Left cardiac atrium (tissue), 4 donors: ENCODE measurements at regions not wholly inside any gene's neighbourhood (a gene's known extent, or its start where the extent isn't known, plus 50 kb on each side); places are given as distances from the start of the nearest gene placed in this dataset.
A peak's percentile ranks its signal among the peaks of the same experiment; 100 is the strongest.
"Not testable (repeated sequence)": the region's sequence is repeated elsewhere in the genome, so short reads cannot be mapped to it uniquely, and the experiment has no call there.

Experiments used
- ATAC-seq, 2 donors: fragments of 200-7000 bp; cut with Tn5 transposase; one replicate each; pipeline ENCODE4 v1.9.1; 2020; ENCODE audit warnings: mild to moderate bottlenecking in 2 of 2, moderate library complexity in 2 of 2
- DNase-seq: peaks from one replicate; pipeline ENCODE4 v3.0.0-alpha.2; 2020
- intact Hi-C, 2 donors: fragments of 100-400 bp; cut with DNase I; formaldehyde crosslinking; loops; one replicate each; pipeline versions ENCODE4 v1.14.1 to v1.15.1; 2022 to 2023
- donor health status: DM: no; HTN: yes; CAD: no.
- donor health status: DM: no; HTN: yes; CAD: no; lungs with severe emphysema.
- donor health status: DM: yes; HTN: yes; CAD: no.
- donor health status: Dilated cardiomyopathy.

DNA sequence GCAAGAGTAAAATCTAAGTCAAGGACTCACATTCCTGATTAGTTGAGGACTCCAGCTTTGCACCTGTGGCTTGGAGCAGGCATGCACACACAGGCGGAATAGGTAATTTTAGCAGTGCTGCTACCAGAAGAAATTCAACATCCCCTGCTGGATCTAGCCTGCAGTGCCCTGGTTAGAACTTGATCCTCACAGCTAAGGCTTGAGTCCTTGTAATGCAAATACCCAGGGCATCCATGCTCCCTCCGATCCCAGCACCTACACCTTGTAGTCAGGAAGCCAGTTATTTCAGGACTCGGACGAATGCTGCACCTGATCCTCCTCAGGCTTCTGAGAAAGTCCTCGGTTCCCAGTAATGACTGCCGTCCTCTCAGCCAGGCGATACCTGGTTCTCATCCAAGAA, 309.0 kb upstream of the AMIGO2 start:
- DNase-seq, result no peak
- intact Hi-C loops, result no loop called here
- no peak for ATAC-seq

DNA sequence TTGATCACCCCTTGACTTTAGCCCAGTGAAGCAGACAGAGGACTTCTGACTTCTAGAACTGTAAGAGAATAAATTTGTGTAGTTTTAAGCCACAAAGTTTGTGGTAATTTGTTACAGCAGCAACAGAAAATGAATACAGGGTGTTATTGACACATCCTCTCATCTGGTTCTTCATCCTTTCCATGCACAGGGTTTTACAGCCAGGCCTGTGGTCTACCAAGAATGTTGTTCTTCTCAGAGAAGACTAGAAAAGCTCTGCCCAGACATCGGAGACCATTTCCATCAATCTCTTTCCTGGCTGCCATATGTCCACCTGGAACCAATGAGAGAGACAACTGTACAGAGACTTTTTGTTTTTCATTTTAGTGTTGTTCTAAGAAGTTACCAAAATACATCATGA, 308.2 kb upstream of the AMIGO2 start:
- no peak for ATAC-seq
- intact Hi-C loops, result no loop called here
- DNase-seq, result no peak

DNA sequence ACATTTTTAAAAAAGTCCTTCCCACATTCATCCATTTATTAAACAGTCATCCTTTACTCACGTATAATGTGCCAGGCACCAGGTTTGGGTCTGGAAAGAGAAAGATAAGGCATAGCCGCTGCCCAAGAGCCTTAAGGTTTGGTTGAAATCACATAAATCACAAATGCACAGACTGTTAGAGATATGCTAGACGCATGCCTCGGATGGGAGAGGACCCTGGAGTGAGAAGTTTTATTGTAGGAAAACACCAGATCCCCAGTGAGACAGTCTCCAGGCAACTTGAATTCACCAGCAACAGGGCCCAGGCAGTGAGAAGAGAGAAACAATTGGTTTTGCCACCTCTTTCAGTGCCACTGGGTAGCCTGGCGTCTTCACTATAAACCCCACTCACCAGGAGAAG, 305.9 kb upstream of the AMIGO2 start:
- DNase-seq (no peak), ATAC-seq (peak in 1 of 2 donors; percentile 68)
- intact Hi-C loops, result no loop called here

DNA sequence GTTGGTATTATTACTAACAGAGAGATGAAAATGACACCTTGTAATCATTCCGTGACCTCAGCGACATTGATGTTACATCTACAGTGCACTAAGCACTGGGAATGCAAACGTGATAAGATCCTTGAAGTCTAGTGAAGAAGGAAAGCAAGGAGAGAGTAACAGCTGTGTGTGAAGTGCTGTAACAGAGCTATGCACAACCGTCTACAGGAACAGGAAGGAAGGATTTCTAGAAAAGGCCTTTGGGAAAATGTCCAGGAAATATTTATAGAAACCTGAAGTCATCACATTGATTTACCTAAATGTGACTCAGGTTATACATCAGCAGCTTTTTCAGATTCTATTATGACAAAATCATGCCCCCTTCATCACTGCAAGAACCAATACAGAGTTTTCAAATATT, 304.2 kb upstream of the AMIGO2 start:
- intact Hi-C loops, result no loop called here
- ATAC-seq, result peak in 1 of 2 donors; percentile 79

DNA sequence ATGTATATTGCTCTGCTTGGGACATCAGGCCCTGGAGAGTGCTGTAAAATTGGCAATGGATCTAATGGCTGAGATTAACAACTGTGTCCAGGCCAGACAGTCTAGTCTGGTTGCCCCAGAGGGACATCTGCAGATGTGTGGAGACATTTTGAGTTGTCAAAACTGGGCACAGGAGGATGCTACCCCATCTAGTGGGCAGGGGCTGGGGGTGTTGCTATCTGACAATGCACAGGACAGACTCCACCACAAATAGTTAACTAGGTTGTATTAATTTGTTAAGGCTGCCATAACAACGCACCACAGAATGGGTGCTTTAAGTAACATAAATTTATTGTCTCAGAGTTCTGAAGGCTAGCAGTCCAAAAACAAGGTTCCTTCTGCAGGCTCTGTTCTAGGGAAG, 302.5 kb upstream of the AMIGO2 start:
- no peak for ATAC-seq
- intact Hi-C loops, result no loop called here

More for the DNA sequence above, 304.2 kb upstream of the AMIGO2 start:
- DNase-seq, result no peak

DNA sequence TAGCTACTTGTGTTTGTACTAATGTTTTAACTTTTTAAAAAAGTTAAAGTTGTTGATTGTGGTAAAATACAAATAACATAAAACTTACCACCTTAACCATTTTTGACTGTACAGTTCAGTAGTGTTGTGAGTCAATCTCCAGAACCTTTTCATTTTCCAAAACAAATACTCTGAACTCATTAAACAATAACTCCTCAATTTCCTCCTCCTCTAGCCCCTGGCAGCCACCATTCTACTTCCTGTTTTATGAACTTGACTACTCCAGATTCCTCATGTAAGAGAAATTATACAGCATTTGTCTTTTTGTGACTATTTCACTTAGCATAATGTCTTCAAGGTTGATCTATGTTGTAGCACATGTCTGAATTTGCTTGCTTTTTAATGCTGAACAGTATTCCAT, 299.1 kb upstream of the AMIGO2 start:
- ATAC-seq (no peak), DNase-seq (no peak)
- intact Hi-C loops, result no loop called here

More for the DNA sequence above, 302.5 kb upstream of the AMIGO2 start:
- DNase-seq, result no peak

DNA sequence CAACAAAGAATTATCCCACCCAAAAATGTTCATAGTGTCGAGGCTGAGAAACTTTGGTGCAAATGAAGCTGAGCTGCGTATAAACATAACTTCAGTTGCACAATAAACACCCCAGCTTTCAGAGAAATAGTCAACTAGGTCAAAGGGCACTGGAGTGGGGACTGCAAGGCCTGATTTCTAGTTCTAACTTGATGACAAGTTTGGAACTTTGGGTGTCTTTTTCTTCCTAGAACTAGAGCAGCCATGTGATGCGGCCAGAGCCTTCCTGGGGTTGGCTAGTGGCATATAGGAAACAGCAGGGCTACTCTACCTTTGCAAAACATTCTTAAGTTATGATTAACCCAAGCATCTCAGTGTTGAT, 298.4 kb upstream of the AMIGO2 start:
- peak in 1 of 2 donors; percentile 19 for ATAC-seq
- intact Hi-C loops, result no loop called here
- DNase-seq, result no peak

DNA sequence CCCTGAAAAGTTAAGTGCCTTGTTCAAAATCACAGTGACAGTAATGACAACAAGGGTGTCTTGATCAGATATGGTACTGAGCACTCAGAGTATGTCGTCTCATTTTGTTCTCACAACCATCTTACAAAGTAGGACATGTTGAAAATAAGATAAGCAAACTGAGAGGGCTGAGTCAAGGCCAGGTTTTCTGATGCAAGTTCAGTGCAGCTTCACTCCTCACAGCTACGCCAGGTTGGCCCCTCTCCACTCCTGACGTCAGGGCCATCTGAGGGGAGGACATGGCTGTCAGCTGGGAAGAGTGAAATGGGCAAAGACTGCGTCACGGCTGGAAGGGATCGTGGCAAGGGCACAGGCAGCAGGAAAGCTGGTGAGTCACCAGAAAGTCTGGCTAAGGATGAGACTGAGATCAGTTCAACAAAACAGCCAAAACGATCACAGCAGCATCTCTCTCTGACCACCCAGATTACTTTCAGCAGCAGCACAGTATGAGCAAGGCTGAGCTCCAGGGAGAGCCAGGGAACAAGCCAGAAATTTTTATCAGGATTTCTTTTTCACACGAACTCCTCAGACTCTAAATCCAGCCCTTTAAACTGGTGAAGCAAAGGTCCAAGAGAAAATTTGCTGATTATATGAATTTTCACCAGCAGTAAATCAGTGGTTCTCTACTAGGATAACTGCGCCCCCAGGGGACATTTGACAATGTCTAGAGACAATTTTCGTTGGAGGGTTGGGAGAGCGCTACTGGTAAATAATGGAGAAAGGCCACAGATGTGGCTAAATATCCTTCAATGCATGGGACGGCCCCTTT, 297.9 kb upstream of the AMIGO2 start:
- intact Hi-C loops, result no loop called here
- DNase-seq, result peak; percentile 98
- ATAC-seq, result peak; percentile 98 to 99

DNA sequence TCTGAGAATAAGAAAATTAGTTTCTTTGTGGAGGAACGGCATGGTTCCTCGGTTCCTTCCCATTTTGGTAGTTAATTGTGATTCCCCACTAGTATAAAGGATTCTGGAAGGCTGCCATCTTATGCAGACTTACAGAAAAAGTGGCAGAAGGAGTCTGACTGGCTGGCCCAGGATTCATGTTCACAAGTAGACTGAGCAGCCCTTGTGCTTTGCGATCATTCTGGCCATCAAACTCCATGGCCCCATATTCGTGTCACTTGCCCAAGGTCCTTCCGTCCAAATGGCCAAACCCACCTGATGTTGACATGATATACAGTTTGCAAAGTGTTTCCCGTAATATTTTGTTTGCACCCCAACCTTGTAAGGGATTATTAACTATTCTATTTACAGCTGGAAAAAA, 297.2 kb upstream of the AMIGO2 start:
- DNase-seq (no peak), ATAC-seq (peak in 1 of 2 donors; percentile 3)
- intact Hi-C loops, result no loop called here

DNA sequence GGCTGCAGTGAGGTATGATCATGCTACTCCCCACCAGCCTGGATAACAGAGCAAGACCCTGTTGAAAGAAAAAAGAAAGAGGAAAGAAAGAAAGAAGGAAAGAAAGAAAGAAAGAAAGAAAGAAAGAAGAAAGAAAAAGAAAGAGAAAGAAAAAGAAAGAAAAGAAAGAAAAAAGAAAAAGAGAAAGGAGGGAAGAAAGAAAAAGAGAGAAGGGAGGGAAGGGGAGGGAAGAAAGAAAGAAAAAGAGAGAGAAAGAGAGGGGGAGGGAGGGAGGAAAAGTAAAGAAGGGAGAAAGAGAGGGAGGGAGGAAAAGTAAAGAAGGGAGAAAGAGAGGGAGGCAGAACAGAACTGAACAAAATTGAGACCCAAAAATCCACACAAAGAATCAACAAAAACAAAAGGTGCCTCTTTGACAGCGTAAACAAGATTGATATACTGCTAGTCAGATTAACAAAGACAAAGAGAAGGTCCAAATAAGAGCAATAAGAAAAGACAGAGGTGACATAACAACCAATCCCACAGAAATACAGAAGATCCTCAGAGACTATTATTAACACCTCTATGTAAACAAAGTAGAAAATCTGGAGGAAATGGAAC, 293.9 kb upstream of the AMIGO2 start:
- intact Hi-C loops, result no loop called here
- no peak for ATAC-seq
- no peak for DNase-seq

DNA sequence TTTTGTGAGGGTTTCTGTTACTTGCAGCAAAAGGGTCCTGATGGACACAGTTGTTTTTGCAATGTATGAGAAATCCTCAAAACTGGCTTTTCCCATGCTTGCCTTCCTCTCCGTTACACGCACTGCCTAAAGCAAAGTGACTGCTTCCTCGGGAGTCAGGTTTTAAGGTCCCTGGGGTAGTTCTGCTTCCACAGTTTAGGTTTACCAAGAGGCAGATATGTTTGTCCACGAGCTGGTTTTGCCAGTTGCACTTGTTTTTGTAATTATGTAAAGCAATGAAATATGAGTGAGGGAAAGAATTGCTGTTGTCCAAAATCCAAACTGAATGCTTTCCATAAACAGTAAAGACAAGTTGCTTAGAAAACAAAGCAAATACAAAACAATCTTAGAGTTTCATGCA, 290.7 kb upstream of the AMIGO2 start:
- DNase-seq (no peak), ATAC-seq (no peak)
- intact Hi-C loops, result no loop called here

DNA sequence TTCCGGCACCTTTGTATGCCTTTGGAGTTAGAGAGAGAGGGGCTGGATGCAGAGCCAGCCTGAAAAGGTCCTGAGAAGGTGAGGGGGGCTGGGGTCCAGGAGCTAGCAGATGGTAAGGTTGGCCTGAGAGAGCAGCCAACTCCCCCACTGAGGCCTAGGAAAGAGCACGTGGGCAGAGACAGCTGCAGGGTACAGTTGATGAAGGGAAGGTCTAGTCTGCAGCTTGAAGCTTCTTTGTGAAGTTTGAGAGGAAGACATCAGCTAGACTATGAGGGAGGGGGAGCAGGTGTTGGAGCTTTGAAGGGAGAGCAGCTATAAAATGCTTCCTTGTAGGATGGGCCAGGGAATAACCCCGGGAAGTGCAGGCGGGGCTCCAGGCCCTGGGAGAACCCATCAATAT, 289.3 kb upstream of the AMIGO2 start:
- intact Hi-C loops, result no loop called here
- no peak for DNase-seq
- ATAC-seq, result no peak

DNA sequence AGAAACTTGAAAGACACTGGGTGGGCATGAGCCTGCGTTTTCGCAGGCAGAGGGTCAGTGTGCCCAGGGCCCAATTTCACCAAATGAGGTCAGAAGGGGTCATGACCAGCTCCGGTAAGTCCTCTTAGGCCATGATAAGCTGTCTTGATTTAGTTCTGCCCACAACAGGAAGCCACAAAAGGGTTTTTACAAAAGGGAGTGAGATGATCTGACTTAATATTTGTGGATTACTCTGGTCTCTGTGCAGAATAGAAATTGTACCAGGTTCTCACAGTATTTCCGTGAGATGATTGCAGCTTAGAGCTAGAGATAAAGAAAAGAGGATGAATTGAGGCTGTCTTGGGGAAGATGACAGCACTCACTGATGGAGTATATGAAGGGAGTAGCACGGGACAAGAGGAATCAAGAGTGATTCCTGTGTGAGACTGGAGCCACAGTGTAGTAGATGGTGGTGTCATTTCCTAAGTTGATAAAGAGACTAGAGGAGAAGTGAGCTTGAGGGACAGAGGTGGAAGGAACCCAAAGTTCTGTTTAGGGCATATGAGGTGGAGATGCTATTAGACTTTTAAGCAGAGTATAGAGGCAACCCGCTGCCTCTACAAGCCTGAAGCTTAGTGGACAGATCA, 288.3 kb upstream of the AMIGO2 start:
- no peak for DNase-seq
- intact Hi-C loops, result no loop called here
- no peak for ATAC-seq

DNA sequence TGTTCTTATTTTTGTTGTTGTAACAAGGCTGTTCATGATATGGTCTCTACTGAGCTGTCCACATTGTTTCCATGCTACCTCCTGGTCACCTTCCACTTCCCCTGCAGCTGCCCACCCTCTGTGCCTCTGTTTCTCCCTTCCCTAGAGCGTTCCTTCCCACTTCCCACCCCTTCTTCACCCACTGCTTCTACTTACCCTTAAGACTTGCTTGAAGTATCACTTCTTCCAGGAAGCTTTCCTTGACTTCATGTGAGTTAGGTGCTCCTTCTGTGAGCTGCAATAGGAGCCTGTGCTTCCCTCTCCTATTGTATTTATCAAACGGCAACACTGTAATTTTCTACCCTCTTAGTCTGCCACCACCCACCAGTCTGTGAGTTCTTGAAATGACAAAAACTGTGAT, 286.8 kb upstream of the AMIGO2 start:
- DNase-seq (no peak), ATAC-seq (no peak)
- intact Hi-C loops, result no loop called here

DNA sequence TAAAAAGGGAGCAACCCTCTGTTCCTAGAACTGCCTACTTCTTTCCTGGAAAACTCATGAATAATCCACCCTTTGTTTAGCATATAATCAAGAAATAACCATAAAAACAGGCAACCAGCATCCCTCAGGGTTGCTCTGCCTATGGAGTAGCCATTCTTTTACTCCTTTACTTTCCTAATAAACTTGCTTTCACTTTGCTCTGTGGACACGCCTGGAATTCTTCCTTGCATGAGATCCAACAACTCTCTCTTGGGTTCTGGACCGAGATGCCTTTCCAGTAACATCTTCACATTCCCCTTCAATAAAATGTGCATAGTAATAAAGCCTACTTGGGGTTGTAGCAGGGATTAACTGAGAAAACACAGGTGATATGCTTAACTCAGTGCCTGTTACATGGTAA, 286.4 kb upstream of the AMIGO2 start:
- DNase-seq, result no peak
- intact Hi-C loops, result no loop called here
- ATAC-seq, result no peak

DNA sequence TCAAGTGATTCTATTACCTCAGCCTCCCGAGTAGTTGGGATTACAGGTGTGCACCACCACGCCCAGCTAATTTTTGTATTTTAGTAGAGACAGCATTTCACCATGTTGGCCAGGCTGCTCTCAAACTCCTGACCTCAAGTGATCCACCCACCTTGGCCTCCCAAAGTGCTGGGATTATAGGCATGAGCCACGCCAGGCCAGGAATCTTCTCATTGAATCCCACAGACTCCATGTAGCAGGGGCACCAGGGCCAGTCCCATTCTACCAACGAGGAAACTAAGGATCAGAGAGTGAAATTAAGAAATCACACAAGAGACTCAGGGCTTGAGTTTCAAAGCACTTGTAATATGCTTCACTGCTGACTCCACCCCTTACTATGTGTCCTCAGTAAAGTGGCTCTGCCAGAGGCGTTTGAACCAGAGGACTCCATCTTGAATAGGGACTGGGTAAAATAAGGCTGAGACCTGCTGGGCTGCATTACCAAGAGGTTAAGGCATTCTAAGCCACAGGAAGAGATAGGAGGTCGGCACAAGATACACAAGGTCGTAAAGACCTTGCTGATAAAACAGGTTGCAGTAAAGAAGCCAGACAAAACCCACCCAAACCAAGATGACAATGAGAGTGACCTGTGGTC, 285.8 kb upstream of the AMIGO2 start:
- ATAC-seq, DNase-seq, intact Hi-C loops: not testable (repeated sequence)

DNA sequence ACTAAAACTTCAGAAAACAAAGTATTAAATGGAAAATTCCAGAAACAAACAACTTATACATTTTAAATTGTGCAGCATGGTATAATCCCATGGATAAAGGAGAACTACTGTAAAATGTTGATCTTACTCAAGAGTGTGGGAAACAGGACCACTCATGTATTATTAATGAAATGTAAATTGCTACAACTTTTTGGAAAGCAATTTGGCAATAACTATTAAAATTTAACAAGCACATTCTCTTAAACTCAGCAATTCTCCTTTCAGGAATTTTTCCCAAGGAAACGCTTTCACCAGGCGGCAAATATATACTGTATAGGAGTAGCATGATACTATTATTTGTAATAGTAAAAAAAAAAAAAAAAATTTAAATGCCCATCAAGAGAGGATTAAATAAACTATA, 284.5 kb upstream of the AMIGO2 start:
- ATAC-seq (no peak), DNase-seq (no peak)
- intact Hi-C loops, result no loop called here

DNA sequence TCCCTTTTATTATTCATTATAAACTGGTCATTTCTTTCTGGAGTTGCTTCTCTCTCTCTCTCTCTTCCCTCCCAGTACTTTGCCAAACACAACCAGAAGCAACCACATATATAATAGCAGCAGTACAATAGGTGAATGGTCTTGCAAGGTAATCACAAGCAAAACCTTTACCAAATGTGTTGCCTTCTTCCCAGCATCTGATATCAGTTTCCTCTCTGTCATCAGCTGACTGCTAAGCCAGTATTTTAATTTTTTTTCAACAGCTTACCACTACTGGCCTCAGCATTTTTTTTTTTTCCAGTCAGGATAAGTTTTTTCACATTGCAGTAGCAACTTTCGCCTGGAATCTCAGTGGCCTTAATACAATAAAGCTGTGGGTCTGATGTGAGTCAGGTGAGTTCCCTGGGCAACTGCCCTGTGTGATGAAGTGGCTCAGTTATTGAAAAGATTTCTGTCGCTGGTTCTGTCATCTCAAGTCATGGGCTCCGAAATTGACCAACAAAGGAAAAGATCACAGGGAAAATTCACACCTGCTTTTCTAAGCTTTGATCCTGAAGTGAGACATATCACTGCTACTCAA, 282.5 kb upstream of the AMIGO2 start:
- ATAC-seq, result no peak
- intact Hi-C loops, result no loop called here

DNA sequence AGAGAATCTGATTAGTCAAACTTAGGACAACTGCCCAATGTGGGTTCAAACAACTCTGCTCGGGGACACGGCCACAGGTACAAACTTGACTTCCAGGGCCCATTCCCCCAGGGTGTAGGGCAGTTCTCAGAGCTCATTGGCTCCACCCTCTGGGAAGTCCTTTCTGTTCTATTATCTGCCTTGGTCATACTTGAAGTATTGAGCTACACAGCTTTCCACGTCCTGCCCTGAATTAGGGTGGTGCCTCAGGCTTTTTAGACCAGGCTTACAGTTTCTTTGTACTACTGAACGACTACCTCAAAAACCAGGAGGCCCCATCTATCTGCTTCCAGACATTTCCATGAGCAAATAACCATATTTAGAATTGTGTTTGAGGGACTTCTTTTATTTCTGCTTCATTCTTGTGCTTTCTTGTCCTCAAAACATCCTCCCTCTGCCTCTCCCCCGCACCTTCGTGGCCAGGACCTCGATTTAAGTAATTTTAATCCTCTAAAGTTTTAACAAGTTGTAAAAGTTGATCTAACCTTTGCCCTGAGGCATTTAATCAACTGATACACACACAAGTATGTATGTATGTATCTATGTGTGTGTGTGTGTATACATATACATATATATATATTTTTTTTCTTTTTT, 281.7 kb upstream of the AMIGO2 start:
- ATAC-seq, result peak; percentile 61 to 76
- intact Hi-C loops, result no loop called here
- DNase-seq, result no peak

More for the DNA sequence above, 282.5 kb upstream of the AMIGO2 start:
- no peak for DNase-seq
